K562 (cell line): ENCODE measurements at regions not wholly inside any gene's neighbourhood (a gene's known extent, or its start where the extent isn't known, plus 50 kb on each side); places are given as distances from the start of the nearest gene placed in this dataset.

Source experiments
- ATAC-seq: fragments of 200-7000 bp; cut with Tn5 transposase; 3 replicates; pipeline ENCODE4 v1.9.1; 2020; ENCODE audit warnings: moderate library complexity
- BruUV-seq: library from RNA; stranded (reverse); fragments of 400-500 nt; replicated peaks from 2 replicates; lab custom pipeline; 2021; lab: Mats Ljungman, UMichigan
- CTCF ChIA-PET: fragments of 300-600 bp; formaldehyde crosslinking; extraction: SDS; loops from one replicate; lab custom pipeline; 2021; ENCODE audit warnings: low intra/inter-chr PET ratio; lab: Yijun Ruan, JAX
- POLR2A ChIA-PET: fragments of 300-600, 350-650 bp; sonication (Branson Sonifier 250); formaldehyde crosslinking; extraction: SDS; loops from one replicate; lab custom pipeline; 2021; ENCODE audit warnings: antibody characterized with exemption, inconsistent platforms; lab: Yijun Ruan, JAX
- DNase-seq, 4 experiments: peaks; one replicate each; pipeline versions ENCODE4 v3.0.0 to v3.0.0-alpha.2; 2011 to 2018; ENCODE audit warnings: low spot score in 3 of 4, mixed read lengths in 3 of 4; ENCODE audit errors: extremely low read depth in 1 of 4
- FAIRE-seq: peaks from 2 replicates; lab custom pipeline; 2011; peaks lifted over from hg19 to GRCh38; lab: Jason Lieb, UNC
- H2AFZ ChIP-seq: 2 replicates; pipeline ENCODE4 v1.6.0; 2011; ENCODE audit warnings: low read depth, low read length, control low read depth, inconsistent platforms
- H3K27ac ChIP-seq: fragments of 200-600 bp; 3 replicates; pipeline ENCODE4 v1.8.0; 2011; ENCODE audit warnings: low read depth, mild to moderate bottlenecking, control low read depth, inconsistent platforms, low read length, moderate library complexity, mixed read lengths; ENCODE audit errors: extremely low read depth
- H3K27me3 ChIP-seq, 2 experiments: fragments of 300-600 bp in 1 of 2; 2 replicates in 1 of 2; 3 replicates in 1 of 2; pipeline versions ENCODE4 v1.6.0 to v1.8.0; 2011; ENCODE audit warnings: inconsistent platforms in 2 of 2, low read length in 2 of 2, mild to moderate bottlenecking in 1 of 2, mixed read lengths in 1 of 2, moderate library complexity in 1 of 2; ENCODE audit not compliant: control insufficient read depth in 2 of 2, insufficient read depth in 2 of 2
- H3K36me3 ChIP-seq: fragments of 300-600 bp; 3 replicates; pipeline ENCODE4 v1.8.0; 2011; ENCODE audit warnings: mild to moderate bottlenecking, low read length, inconsistent platforms; ENCODE audit not compliant: control insufficient read depth, insufficient read depth
- H3K4me1 ChIP-seq, 2 experiments: fragments of 200-600 bp in 1 of 2; replicated peaks in 1 of 2; 2 replicates in 1 of 2; 3 replicates in 1 of 2; pipeline versions ENCODE4 v1.5.1 to v1.8.0; 2011; ENCODE audit warnings: inconsistent platforms in 2 of 2, low read length in 2 of 2, mild to moderate bottlenecking in 1 of 2, mixed read lengths in 1 of 2, moderate library complexity in 1 of 2; ENCODE audit not compliant: control insufficient read depth in 2 of 2, insufficient read depth in 2 of 2
- H3K4me2 ChIP-seq: 2 replicates; pipeline ENCODE4 v1.6.1; 2011; ENCODE audit warnings: low read length, control low read depth, inconsistent platforms, mixed read lengths; ENCODE audit not compliant: insufficient read depth
- H3K4me3 ChIP-seq: fragments of 200-600 bp; sonication (generic), shearing (Covaris generic); 2 replicates; pipeline ENCODE4 v1.5.1; 2016; ENCODE audit warnings: control low read depth, inconsistent platforms
- H3K79me2 ChIP-seq: fragments of 200-600 bp; 3 replicates; pipeline ENCODE4 v1.8.0; 2011; ENCODE audit warnings: low read length, inconsistent platforms; ENCODE audit not compliant: control insufficient read depth, insufficient read depth
- H3K9ac ChIP-seq, 2 experiments: 2 replicates each; pipeline versions ENCODE4 v1.6.0 to v1.6.1; 2011; ENCODE audit warnings: low read depth in 2 of 2, low read length in 2 of 2, control low read depth in 1 of 2, inconsistent platforms in 1 of 2, mild to moderate bottlenecking in 1 of 2, mixed read lengths in 1 of 2; ENCODE audit not compliant: insufficient read depth in 1 of 2
- H3K9me1 ChIP-seq: one replicate; pipeline ENCODE4 v1.6.0; 2011; ENCODE audit warnings: inconsistent platforms, mild to moderate bottlenecking, low read length, moderate library complexity; ENCODE audit not compliant: control insufficient read depth, insufficient read depth
- H3K9me3 ChIP-seq: replicated peaks from 2 replicates; pipeline ENCODE4 v1.5.1; 2011; ENCODE audit warnings: low read depth, low read length, inconsistent platforms; ENCODE audit not compliant: control insufficient read depth, insufficient read depth
- H4K20me1 ChIP-seq: replicated peaks from 2 replicates; pipeline ENCODE4 v1.6.1; 2011; ENCODE audit warnings: low read length, inconsistent platforms, mixed read lengths; ENCODE audit not compliant: control insufficient read depth, insufficient read depth
- AFF1 ChIP-seq, 2 experiments: fragments of 450-650 bp; IDR thresholded peaks; 2 replicates each; pipeline ENCODE4 v1.6.1; 2018; ENCODE audit warnings: mild to moderate bottlenecking in 2 of 2, low read depth in 1 of 2; ENCODE audit not compliant: partially characterized antibody in 2 of 2
- EP400 ChIP-seq: fragments of 450-650 bp; IDR thresholded peaks from 2 replicates; pipeline ENCODE4 v1.6.1; 2017; ENCODE audit warnings: antibody characterized with exemption, mild to moderate bottlenecking, moderate library complexity
- KLF1 ChIP-seq: fragments of 450-650 bp; IDR thresholded peaks from 2 replicates; pipeline ENCODE4 v1.6.1; 2016; ENCODE audit warnings: missing genetic modification characterization, missing compliant biosample characterization
- NEUROD1 ChIP-seq: fragments of 150-350 bp; IDR thresholded peaks from 2 replicates; pipeline ENCODE4 v1.6.1; 2014; ENCODE audit warnings: borderline replicate concordance, low read length, low read depth; ENCODE audit not compliant: partially characterized antibody
- PCBP1 ChIP-seq: fragments of 200-400 bp; formaldehyde crosslinking; IDR thresholded peaks from 2 replicates; pipeline ENCODE4 v1.6.1; 2018; ENCODE audit warnings: mild to moderate bottlenecking, low read depth, low read length; ENCODE audit not compliant: poor library complexity, severe bottlenecking
- PCBP2 ChIP-seq: fragments of 200-400 bp; formaldehyde crosslinking; IDR thresholded peaks from 2 replicates; pipeline ENCODE4 v1.6.1; 2018; ENCODE audit warnings: low read length, low read depth, mild to moderate bottlenecking, moderate library complexity; ENCODE audit not compliant: poor library complexity, severe bottlenecking
- RBFOX2 ChIP-seq: fragments of 200-400 bp; formaldehyde crosslinking; IDR thresholded peaks from 2 replicates; pipeline ENCODE4 v1.6.1; 2017; ENCODE audit warnings: low read depth, mild to moderate bottlenecking, low read length, moderate library complexity
- SMAD1 ChIP-seq: fragments of 150-350 bp; IDR thresholded peaks from 2 replicates; pipeline ENCODE4 v1.6.1; 2014; ENCODE audit warnings: low read length, low read depth; ENCODE audit not compliant: partially characterized antibody
- UBTF ChIP-seq, 2 experiments: IDR thresholded peaks; 2 replicates each; pipeline ENCODE4 v1.6.1; 2012; ENCODE audit warnings: improper control_type of control experiment in 2 of 2, low read depth in 2 of 2, low read length in 2 of 2, borderline replicate concordance in 1 of 2
- ZNF174 ChIP-seq: fragments of 250-450 bp; sonication (Bioruptor Pico); IDR thresholded peaks from 2 replicates; pipeline ENCODE4 v1.4.0; 2020; ENCODE audit warnings: mild to moderate bottlenecking
- ZNF699 ChIP-seq: fragments of 250-450 bp; sonication (Bioruptor Pico); IDR thresholded peaks from 2 replicates; pipeline ENCODE4 v1.8.0; 2021; ENCODE audit warnings: mild to moderate bottlenecking, moderate library complexity; ENCODE audit not compliant: insufficient replicate concordance
- WGBS: fragments of 100-300 bp; shearing (Covaris generic); methylation state at CpG from one replicate; pipeline ENCODE4 v1.1.6; 2016; ENCODE audit warnings: low coverage, mixed read lengths; ENCODE audit not compliant: insufficient coverage; ENCODE audit errors: missing lambda C conversion rate; 5-methylcytosine and 5-hydroxymethylcytosine counted together
- in situ Hi-C: fragments of 300-500 bp; cut with MboI; formaldehyde crosslinking; loops from 4 replicates; pipeline ENCODE4 v1.15.0; 2018; ENCODE audit warnings: inconsistent platforms, mixed read lengths
- intact Hi-C: fragments of 100-400 bp; cut with micrococcal nuclease; formaldehyde crosslinking; loops from 2 replicates; pipeline ENCODE4 v1.14.2; 2022

- H3K79me2 ChIP-seq, result peaks cover 9% of the 10 kb centered on the region; the same call in 1 of the 3 replicates
- TSS peak; percentile 92 for BruUV-seq
- no peaks in the 10 kb centered on the region for H3K9me1 ChIP-seq
- H3K27me3 ChIP-seq, result no peaks in the 10 kb centered on the region
- no peak for FAIRE-seq
- in situ Hi-C loops, result no loop called here
- WGBS, result 14% methylated on average over 3 of the region's 3 CpGs
- no peaks in the 10 kb centered on the region for H3K36me3 ChIP-seq
- ChIA-PET CTCF (no interaction called here), POLR2A (interaction anchor here (1.2 kb wide), 1 partner anchor 19 kb away, joined by 3 read pairs; no protein-coding TSS in a partner anchor)
- no peak for DNase-seq
- no peaks in the 10 kb centered on the region; the same call in 1 of the 2 replicates for H3K9me3 ChIP-seq
- peaks cover 19 to 42% of the 10 kb centered on the region in 2 experiments for H3K4me1 ChIP-seq
- H3K9ac ChIP-seq, result peak overlapping the region; percentile 36 to 74; a peak in 3 of 4 replicates
- H4K20me1 ChIP-seq, result no peaks in the 10 kb centered on the region
- ATAC-seq, result no peak
- H3K4me2 ChIP-seq, result peak overlapping the region; percentile 90
- H3K4me3 ChIP-seq, result 0 out of 2 replicates have a peak overlapping the region, but pooled peaks have one; percentile 4
- peak overlapping the region; percentile 85 for H2AFZ ChIP-seq
- intact Hi-C loops, result loop anchor here (2.0 to 5.0 kb wide), 2 partner anchors 26 to 81 kb away; partner anchors contain the start of gene MED13L
- H3K27ac ChIP-seq, result peak overlapping the region; percentile 94
- TF ChIP-seq EP400 (no peak; the same call in 1 of the 2 replicates), SMAD1 (no peak), ZNF174 (CRISPR knock-in tag) (no peak), PCBP1 (no peak), ZNF699 (CRISPR knock-in tag) (no peak), KLF1 (tag) (no peak), NEUROD1 (no peak), RBFOX2 (peak; percentile 16; the same call in 1 of the 2 replicates), UBTF (IDR thresholded peaks at IDR 0.05; ENCODE audit: borderline replicate concordance in 1 of 2, low read depth in 2 of 2, low read length in 2 of 2) (no peak), AFF1 (IDR thresholded peaks at IDR 0.05; ENCODE audit: low read depth in 1 of 2, partially characterized antibody in 2 of 2) (peak in 1 of 2 experiments; percentile 14), PCBP2 (no peak)
Measured at GRCh38 chr12:116358536-116358892, 81.0 kb upstream of the MED13L start.
